ENCODE measurements at regions not wholly inside any gene's neighbourhood (a gene's known extent, or its start where the extent isn't known, plus 50 kb on each side); places are given as distances from the start of the nearest gene placed in this dataset.

DNA sequence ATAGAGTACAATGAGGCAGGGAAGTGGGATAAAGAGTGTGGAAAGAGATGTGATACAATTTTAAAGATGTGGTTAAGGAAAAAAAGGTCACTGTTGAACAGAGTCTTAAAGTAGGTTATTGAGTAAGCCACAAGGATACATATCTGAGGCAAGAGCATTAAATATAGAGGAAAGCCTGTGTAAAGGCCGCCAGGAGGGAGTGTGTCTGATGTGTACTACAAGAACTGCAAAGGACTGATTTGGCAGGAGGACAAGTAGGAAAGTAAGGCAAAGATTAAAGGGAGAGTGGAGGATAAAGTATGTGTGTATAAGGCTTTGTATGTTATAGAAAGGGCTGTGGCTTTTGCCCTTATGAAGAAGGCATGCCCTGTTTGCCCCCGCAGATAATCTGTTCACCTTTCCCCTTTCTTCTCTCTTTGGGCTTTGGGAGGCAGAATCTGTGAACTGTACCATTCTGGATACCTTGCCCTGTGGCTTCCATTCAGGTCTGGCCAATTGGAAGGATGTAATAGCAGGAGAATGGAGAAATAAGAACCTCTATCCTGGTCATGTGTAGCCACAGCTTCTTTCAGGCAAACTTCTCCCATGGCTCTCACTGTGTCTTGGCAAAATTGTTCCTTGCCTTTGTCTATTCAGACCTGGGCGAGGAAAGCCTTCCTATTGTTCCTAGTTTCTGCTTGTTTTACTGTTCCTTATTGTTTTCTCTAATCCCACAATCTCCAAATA, 68.9 kb upstream of the FAM47B start:
- TF ChIP-seq, protein P1, sequence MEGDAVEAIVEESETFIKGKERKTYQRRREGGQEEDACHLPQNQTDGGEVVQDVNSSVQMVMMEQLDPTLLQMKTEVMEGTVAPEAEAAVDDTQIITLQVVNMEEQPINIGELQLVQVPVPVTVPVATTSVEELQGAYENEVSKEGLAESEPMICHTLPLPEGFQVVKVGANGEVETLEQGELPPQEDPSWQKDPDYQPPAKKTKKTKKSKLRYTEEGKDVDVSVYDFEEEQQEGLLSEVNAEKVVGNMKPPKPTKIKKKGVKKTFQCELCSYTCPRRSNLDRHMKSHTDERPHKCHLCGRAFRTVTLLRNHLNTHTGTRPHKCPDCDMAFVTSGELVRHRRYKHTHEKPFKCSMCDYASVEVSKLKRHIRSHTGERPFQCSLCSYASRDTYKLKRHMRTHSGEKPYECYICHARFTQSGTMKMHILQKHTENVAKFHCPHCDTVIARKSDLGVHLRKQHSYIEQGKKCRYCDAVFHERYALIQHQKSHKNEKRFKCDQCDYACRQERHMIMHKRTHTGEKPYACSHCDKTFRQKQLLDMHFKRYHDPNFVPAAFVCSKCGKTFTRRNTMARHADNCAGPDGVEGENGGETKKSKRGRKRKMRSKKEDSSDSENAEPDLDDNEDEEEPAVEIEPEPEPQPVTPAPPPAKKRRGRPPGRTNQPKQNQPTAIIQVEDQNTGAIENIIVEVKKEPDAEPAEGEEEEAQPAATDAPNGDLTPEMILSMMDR (IDR thresholded peaks at IDR 0.05; ENCODE audit: low read length), result no peak
- TF ChIP-seq EZH2 (optimal IDR thresholded peaks at IDR 0.05; ENCODE audit: low read depth, low read length), result no peak
